ENCODE measurements at regions not wholly inside any gene's neighbourhood (a gene's known extent, or its start where the extent isn't known, plus 50 kb on each side); places are given as distances from the start of the nearest gene placed in this dataset.

DNA sequence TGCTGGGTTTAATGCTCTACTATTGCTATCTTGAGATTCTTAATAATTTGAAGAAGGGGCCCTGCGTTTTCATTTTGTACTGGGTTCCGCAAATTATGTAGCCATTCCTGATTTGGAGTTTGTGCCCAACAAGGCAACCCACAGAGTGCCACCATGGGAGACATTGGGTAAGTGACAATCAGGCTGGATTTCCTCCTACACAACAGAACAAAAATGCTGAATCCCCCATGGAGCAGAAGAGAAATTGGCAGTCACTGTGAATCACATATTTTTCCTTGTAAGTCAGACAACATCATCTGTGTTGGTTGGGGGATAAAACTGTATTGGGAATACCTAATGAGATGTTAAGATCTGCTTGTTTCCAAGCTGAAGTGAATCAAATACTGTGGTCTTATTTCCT is 80.9 kb downstream of the CNGA2 start:
- Histone ChIP-seq H3K4me3 (no peak overlapping the region), H3K9me3 (replicated peaks) (no peaks in the 10 kb centered on the region), H3K4me1 (no peaks in the 10 kb centered on the region), H3K36me3 (no peaks in the 10 kb centered on the region), H3K27ac (replicated peaks) (no peak overlapping the region), H3K27me3 (ENCODE audit: low read depth) (no peaks in the 10 kb centered on the region)
- no peak for TF ChIP-seq CTCF (IDR thresholded peaks at IDR 0.05; ENCODE audit: borderline replicate concordance)
- DNase-seq, result no peak
- intact Hi-C loops (cut with micrococcal nuclease), result no loop called here

GRCh38 chrX:151816934-151817333 is 82.4 kb downstream of the CNGA2 start:
- Histone ChIP-seq H3K9me3 (replicated peaks) (no peaks in the 10 kb centered on the region), H3K4me3 (no peak overlapping the region), H3K36me3 (no peaks in the 10 kb centered on the region), H3K27ac (replicated peaks) (no peak overlapping the region), H3K27me3 (ENCODE audit: low read depth) (no peaks in the 10 kb centered on the region), H3K4me1 (no peaks in the 10 kb centered on the region)
- intact Hi-C loops (cut with micrococcal nuclease), result no loop called here
- TF ChIP-seq CTCF (IDR thresholded peaks at IDR 0.05; ENCODE audit: borderline replicate concordance), result no peak
- no peak for DNase-seq

DNA sequence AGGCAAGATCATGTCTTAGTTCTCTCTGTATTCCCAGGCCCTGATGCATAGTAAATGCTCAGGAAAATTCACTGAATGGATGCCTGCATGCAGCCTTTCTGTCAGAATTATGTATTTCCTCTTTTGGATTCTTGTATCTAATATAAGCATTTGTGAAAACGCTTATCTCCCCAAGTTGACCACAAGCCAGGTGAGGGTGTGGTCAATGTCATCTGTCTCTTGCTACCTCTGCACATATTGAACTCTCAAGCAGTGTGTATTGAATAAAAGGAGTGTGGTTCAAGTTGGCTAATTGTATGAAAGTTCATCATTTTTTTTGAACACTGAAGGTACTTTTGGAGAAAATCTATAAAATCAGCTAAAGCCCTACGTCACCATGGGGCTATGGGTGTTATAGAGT is 84.3 kb downstream of the CNGA2 start:
- H3K36me3 ChIP-seq, result no peaks in the 10 kb centered on the region
- intact Hi-C loops (cut with micrococcal nuclease), result no loop called here
- H3K4me1 ChIP-seq, result no peaks in the 10 kb centered on the region
- H3K4me3 ChIP-seq, result no peak overlapping the region
- no peak for TF ChIP-seq CTCF (IDR thresholded peaks at IDR 0.05; ENCODE audit: borderline replicate concordance)
- H3K27me3 ChIP-seq (ENCODE audit: low read depth), result no peaks in the 10 kb centered on the region
- no peak for DNase-seq
- H3K27ac ChIP-seq (replicated peaks), result no peak overlapping the region
- no peaks in the 10 kb centered on the region for H3K9me3 ChIP-seq (replicated peaks)

DNA sequence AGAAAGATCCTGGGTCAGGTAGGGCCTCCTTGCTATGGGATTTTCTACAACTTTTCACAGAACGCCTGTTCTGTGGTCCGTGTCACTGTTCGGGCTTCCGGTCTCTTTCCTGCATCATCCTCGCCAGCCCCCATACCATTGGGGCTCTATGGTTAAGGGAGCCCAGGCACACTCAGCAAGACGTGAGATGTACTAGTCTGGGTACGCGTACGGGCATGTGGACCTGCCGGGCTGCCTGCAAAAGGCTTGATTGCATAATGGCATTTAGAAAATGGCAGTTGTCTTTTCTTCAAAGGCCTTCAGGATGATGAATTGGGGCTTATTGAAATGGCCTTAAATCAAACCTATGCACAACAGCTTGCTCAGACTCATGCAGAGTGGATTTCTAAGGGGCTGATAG is 86.7 kb downstream of the CNGA2 start:
- no peak for TF ChIP-seq CTCF (IDR thresholded peaks at IDR 0.05; ENCODE audit: borderline replicate concordance)
- intact Hi-C loops (cut with micrococcal nuclease), result no loop called here
- no peak for DNase-seq

GRCh38 chrX:151825007-151825406 is 87.7 kb upstream of the MAGEA4 start:
- intact Hi-C loops (cut with micrococcal nuclease), result no loop called here
- DNase-seq, result no peak
- Histone ChIP-seq H3K27me3 (ENCODE audit: low read depth) (no peaks in the 10 kb centered on the region), H3K4me3 (no peak overlapping the region), H3K36me3 (no peaks in the 10 kb centered on the region), H3K27ac (replicated peaks) (no peak overlapping the region), H3K4me1 (no peaks in the 10 kb centered on the region), H3K9me3 (replicated peaks) (no peaks in the 10 kb centered on the region)
- TF ChIP-seq CTCF (IDR thresholded peaks at IDR 0.05; ENCODE audit: borderline replicate concordance), result no peak

More for the DNA sequence above, 86.7 kb downstream of the CNGA2 start:
- Histone ChIP-seq H3K9me3 (replicated peaks) (no peaks in the 10 kb centered on the region), H3K36me3 (no peaks in the 10 kb centered on the region), H3K27me3 (ENCODE audit: low read depth) (no peaks in the 10 kb centered on the region), H3K27ac (replicated peaks) (no peak overlapping the region), H3K4me3 (no peak overlapping the region), H3K4me1 (no peaks in the 10 kb centered on the region)

Measured in left ventricle myocardium inferior (tissue), 1 donor.